ENCODE measurements at regions not wholly inside any gene's neighbourhood (a gene's known extent, or its start where the extent isn't known, plus 50 kb on each side); places are given as distances from the start of the nearest gene placed in this dataset.
A peak's percentile ranks its signal among the peaks of the same experiment; 100 is the strongest.

- ChIA-PET CTCF (no interaction called here), POLR2A (interaction anchor here (1.8 kb wide), 1 partner anchor 13 kb away, joined by 3 read pairs; no protein-coding TSS in a partner anchor)
- no peaks in the 10 kb centered on the region for H3K27me3 Mint-ChIP-seq
- Histone ChIP-seq H3K4me3 (ENCODE audit: low read length) (no peak overlapping the region), H3K4me1 (ENCODE audit: control insufficient read depth in 2 of 2, insufficient read depth in 2 of 2, low read length in 2 of 2) (peaks cover 0 to 41% of the 10 kb centered on the region in 2 donors), H3K36me3 (ENCODE audit: control insufficient read depth in 2 of 3, insufficient read depth in 3 of 3, low read length in 3 of 3) (no peaks in the 10 kb centered on the region), H3K9me3 (ENCODE audit: control insufficient read depth in 2 of 3, low read length in 3 of 3) (no peaks in the 10 kb centered on the region), H3K27ac (ENCODE audit: low read depth, low read length) (no peak overlapping the region), H3K27me3 (ENCODE audit: control insufficient read depth in 2 of 2, insufficient read depth in 2 of 2, low read length in 2 of 2) (no peaks in the 10 kb centered on the region)
- peaks cover 0 to 20% (median 0%) of the 10 kb centered on the region in 5 donors for H3K36me3 Mint-ChIP-seq
- H3K9me3 Mint-ChIP-seq, result peaks cover 0 to 16% (median 5%) of the 10 kb centered on the region in 11 donors
- DNase-seq (no peak), ATAC-seq (no peak)
- no peak overlapping the region for H3K27ac Mint-ChIP-seq
- peaks cover 6 to 30% (median 16%) of the 10 kb centered on the region in 7 donors for H3K4me1 Mint-ChIP-seq
- intact Hi-C loops (cut with micrococcal nuclease), result no loop called here
- H3K4me3 Mint-ChIP-seq, result no peak overlapping the region
These were observed 148.7 kb upstream of the ITGB1 start for GRCh38 chr10:33106767-33107166.

- no peak overlapping the region for H3K4me3 ChIP-seq (ENCODE audit: low read length)
- peaks cover 0 to 31% of the 10 kb centered on the region in 2 donors for H3K4me1 ChIP-seq (ENCODE audit: control insufficient read depth in 2 of 2, insufficient read depth in 2 of 2, low read length in 2 of 2)
- ChIA-PET CTCF (interaction anchor here (0.7 kb wide), 1 partner anchor 16 kb away, joined by 3 read pairs; no protein-coding TSS in a partner anchor), POLR2A (interaction anchor here (1.2 kb wide), 1 partner anchor 9 kb away, joined by 4 read pairs; no protein-coding TSS in a partner anchor)
- H3K36me3 Mint-ChIP-seq, result peaks cover 0 to 23% (median 0%) of the 10 kb centered on the region in 5 donors
- H3K4me1 Mint-ChIP-seq, result peaks cover 8 to 30% (median 14%) of the 10 kb centered on the region in 7 donors
- intact Hi-C loops (cut with micrococcal nuclease), result no loop called here
- no peak overlapping the region for H3K27ac ChIP-seq (ENCODE audit: low read depth, low read length)
- H3K36me3 ChIP-seq (ENCODE audit: control insufficient read depth in 2 of 3, insufficient read depth in 3 of 3, low read length in 3 of 3), result no peaks in the 10 kb centered on the region
- DNase-seq, result no peak
- no peaks in the 10 kb centered on the region for H3K27me3 ChIP-seq (ENCODE audit: control insufficient read depth in 2 of 2, insufficient read depth in 2 of 2, low read length in 2 of 2)
- ATAC-seq, result no peak
- H3K9me3 ChIP-seq (ENCODE audit: control insufficient read depth in 2 of 3, low read length in 3 of 3), result no peaks in the 10 kb centered on the region
- peak overlapping the region in 1 of 9 donors; percentile 13 for H3K27ac Mint-ChIP-seq
- no peaks in the 10 kb centered on the region for H3K27me3 Mint-ChIP-seq
- H3K4me3 Mint-ChIP-seq, result no peak overlapping the region
- peaks cover 0 to 18% (median 5%) of the 10 kb centered on the region in 11 donors for H3K9me3 Mint-ChIP-seq
These were observed 145.9 kb upstream of the ITGB1 start for GRCh38 chr10:33103863-33104379.

DNA sequence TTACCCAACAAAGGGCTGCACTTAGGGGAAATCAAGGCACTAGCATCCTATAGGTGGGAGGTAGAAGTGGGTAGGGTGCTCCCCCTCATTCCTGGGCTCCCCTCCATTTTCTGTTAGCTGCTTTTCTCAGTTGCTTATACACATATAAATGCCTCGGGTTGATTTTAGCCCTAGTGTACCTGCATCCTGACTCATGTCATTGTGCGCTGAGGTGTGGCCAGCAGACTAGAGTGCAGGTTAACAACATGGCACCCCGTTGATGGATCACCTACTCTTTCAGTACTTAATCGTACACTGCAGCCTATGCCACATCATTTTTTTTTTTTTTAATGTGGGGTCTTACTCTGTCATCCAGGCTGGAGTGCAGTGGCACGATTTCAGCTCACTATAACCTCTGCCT lies 144.0 kb upstream of the ITGB1 start:
- Mint-ChIP-seq H3K4me3 (no peak overlapping the region), H3K27ac (peak overlapping the region in 3 of 9 donors; percentile 15 to 82 (median 38)), H3K4me1 (peaks cover 8 to 28% (median 12%) of the 10 kb centered on the region in 7 donors), H3K36me3 (peaks cover 0 to 22% (median 0%) of the 10 kb centered on the region in 5 donors), H3K27me3 (no peaks in the 10 kb centered on the region), H3K9me3 (peaks cover 0 to 18% (median 5%) of the 10 kb centered on the region in 11 donors)
- Histone ChIP-seq H3K4me3 (ENCODE audit: low read length) (no peak overlapping the region), H3K9me3 (ENCODE audit: control insufficient read depth in 2 of 3, low read length in 3 of 3) (no peaks in the 10 kb centered on the region), H3K4me1 (ENCODE audit: control insufficient read depth in 2 of 2, insufficient read depth in 2 of 2, low read length in 2 of 2) (peaks cover 0 to 24% of the 10 kb centered on the region in 2 donors), H3K36me3 (ENCODE audit: control insufficient read depth in 2 of 3, insufficient read depth in 3 of 3, low read length in 3 of 3) (no peaks in the 10 kb centered on the region), H3K27ac (ENCODE audit: low read depth, low read length) (no peak overlapping the region), H3K27me3 (ENCODE audit: control insufficient read depth in 2 of 2, insufficient read depth in 2 of 2, low read length in 2 of 2) (no peaks in the 10 kb centered on the region)
- DNase-seq (no peak), ATAC-seq (no peak)
- CTCF ChIA-PET, result interaction anchor here (0.7 kb wide), 1 partner anchor 16 kb away, joined by 5 read pairs; no protein-coding TSS in a partner anchor
- POLR2A ChIA-PET, result interaction anchor here (1.1 kb wide), 1 partner anchor 53 kb away, joined by 3 read pairs; no protein-coding TSS in a partner anchor
- intact Hi-C loops (cut with micrococcal nuclease), result no loop called here

DNA sequence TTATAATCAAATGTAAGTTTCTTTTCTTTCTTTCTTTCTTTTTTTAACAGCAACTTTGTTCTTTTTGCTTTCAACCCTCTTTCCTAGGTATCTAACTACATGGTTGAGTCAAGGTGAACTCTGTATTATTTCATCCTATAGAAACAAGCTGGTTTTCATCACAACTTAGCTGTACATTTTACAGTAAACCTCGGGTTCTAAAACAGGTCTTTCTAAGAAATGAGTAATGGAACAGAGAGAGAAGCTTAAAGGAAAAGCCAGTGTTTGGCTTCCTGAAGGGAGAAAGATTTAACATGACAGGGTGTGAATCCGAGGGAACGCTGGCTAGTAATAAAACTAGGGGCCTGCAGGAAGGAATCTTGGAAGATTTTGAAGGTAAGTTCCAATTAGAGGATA lies 143.4 kb upstream of the ITGB1 start:
- DNase-seq (no peak), ATAC-seq (no peak)
- no peak overlapping the region for H3K4me3 ChIP-seq (ENCODE audit: low read length)
- peak overlapping the region in 4 of 9 donors; percentile 1 to 82 (median 21) for H3K27ac Mint-ChIP-seq
- H3K4me1 ChIP-seq (ENCODE audit: control insufficient read depth in 2 of 2, insufficient read depth in 2 of 2, low read length in 2 of 2), result peaks cover 0 to 27% of the 10 kb centered on the region in 2 donors
- CTCF ChIA-PET, result interaction anchor here (0.7 to 1.6 kb wide), 2 partner anchors 17 to 34 kb away, joined by 3 to 5 read pairs; no protein-coding TSS in a partner anchor
- H3K4me1 Mint-ChIP-seq, result peaks cover 8 to 28% (median 12%) of the 10 kb centered on the region in 7 donors
- no peaks in the 10 kb centered on the region for H3K27me3 ChIP-seq (ENCODE audit: control insufficient read depth in 2 of 2, insufficient read depth in 2 of 2, low read length in 2 of 2)
- peak overlapping the region in 1 of 10 donors; percentile 44 for H3K4me3 Mint-ChIP-seq
- POLR2A ChIA-PET, result interaction anchor here (0.9 kb wide), 1 partner anchor 9 kb away, joined by 4 read pairs; no protein-coding TSS in a partner anchor
- intact Hi-C loops (cut with micrococcal nuclease), result no loop called here
- H3K9me3 Mint-ChIP-seq, result peaks cover 0 to 18% (median 5%) of the 10 kb centered on the region in 11 donors
- no peaks in the 10 kb centered on the region for H3K27me3 Mint-ChIP-seq
- H3K36me3 ChIP-seq (ENCODE audit: control insufficient read depth in 2 of 3, insufficient read depth in 3 of 3, low read length in 3 of 3), result no peaks in the 10 kb centered on the region
- H3K27ac ChIP-seq (ENCODE audit: low read depth, low read length), result no peak overlapping the region
- peaks cover 0 to 22% (median 0%) of the 10 kb centered on the region in 5 donors for H3K36me3 Mint-ChIP-seq
- no peaks in the 10 kb centered on the region for H3K9me3 ChIP-seq (ENCODE audit: control insufficient read depth in 2 of 3, low read length in 3 of 3)

DNA sequence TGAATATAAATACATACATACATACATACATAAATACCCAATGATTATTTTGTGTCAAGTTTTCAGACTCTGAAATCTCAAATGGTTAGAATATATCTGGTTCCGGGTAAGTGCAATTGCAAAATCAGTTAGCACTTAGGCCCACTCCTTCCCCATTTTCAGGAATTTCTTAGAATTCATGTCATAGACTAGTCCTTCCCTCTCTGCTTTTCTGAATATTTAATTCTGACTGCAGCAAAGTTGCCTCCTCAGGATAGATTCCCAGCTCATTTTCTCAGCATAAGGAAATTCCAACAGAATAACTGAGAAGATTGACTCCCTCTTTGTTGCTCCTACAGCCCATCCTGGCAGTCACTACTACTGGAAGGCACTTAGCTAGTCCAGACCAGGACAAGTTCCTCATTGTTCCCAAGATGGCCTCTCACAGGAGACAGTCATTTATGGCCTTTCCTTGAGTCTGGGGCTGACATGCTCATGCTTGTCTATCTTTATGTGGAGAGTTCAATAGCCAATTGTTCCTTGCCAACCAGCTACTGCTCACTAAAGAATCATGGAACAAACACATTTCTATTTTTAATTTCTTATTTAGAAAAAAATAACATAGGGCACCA lies 142.9 kb upstream of the ITGB1 start:
- Mint-ChIP-seq H3K27ac (peak overlapping the region in 4 of 9 donors; percentile 12 to 76 (median 33)), H3K4me3 (no peak overlapping the region), H3K36me3 (peaks cover 0 to 22% (median 0%) of the 10 kb centered on the region in 5 donors), H3K27me3 (no peaks in the 10 kb centered on the region), H3K9me3 (peaks cover 0 to 18% (median 5%) of the 10 kb centered on the region in 11 donors), H3K4me1 (peaks cover 8 to 28% (median 12%) of the 10 kb centered on the region in 7 donors)
- DNase-seq, result no peak
- intact Hi-C loops (cut with micrococcal nuclease), result no loop called here
- no peaks in the 10 kb centered on the region for H3K27me3 ChIP-seq (ENCODE audit: control insufficient read depth in 2 of 2, insufficient read depth in 2 of 2, low read length in 2 of 2)
- no peak overlapping the region for H3K4me3 ChIP-seq (ENCODE audit: low read length)
- no peaks in the 10 kb centered on the region for H3K36me3 ChIP-seq (ENCODE audit: control insufficient read depth in 2 of 3, insufficient read depth in 3 of 3, low read length in 3 of 3)
- no peak for ATAC-seq
- ChIA-PET POLR2A (interaction anchor here (0.6 to 0.9 kb wide), 2 partner anchors 8 to 47 kb away, joined by 4 read pairs; no protein-coding TSS in a partner anchor), CTCF (interaction anchor here (1.6 kb wide), 1 partner anchor 34 kb away, joined by 3 read pairs; no protein-coding TSS in a partner anchor)
- H3K27ac ChIP-seq (ENCODE audit: low read depth, low read length), result no peak overlapping the region
- H3K9me3 ChIP-seq (ENCODE audit: control insufficient read depth in 2 of 3, low read length in 3 of 3), result no peaks in the 10 kb centered on the region
- peaks cover 0 to 30% of the 10 kb centered on the region in 2 donors for H3K4me1 ChIP-seq (ENCODE audit: control insufficient read depth in 2 of 2, insufficient read depth in 2 of 2, low read length in 2 of 2)

DNA sequence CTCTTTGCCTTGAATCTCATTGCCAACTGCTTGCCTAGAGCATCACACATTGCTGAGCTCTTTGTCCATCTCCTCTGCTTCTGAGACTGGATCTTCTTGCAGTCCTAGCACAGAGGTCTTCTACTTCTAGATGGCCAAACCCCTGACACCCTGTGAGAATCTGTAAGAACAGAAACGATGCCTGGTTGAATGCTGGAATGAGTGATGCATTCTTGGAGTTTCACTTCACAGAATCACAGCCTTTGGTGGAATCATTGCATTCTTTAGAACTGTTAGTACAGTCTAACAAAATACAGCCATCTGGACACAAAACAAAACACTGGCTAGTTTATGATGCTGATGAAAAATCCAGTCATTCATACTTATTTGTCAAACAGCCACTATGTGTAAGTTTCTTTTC lies 141.7 kb upstream of the ITGB1 start:
- Mint-ChIP-seq H3K36me3 (peaks cover 0 to 23% (median 2%) of the 10 kb centered on the region in 5 donors), H3K9me3 (peaks cover under 1 to 18% (median 9%) of the 10 kb centered on the region in 11 donors), H3K27ac (peak overlapping the region in 2 of 9 donors; percentile 48 to 61), H3K4me1 (peaks cover 8 to 28% (median 12%) of the 10 kb centered on the region in 7 donors), H3K27me3 (no peaks in the 10 kb centered on the region), H3K4me3 (peak overlapping the region in 4 of 10 donors; percentile 3 to 63 (median 22))
- CTCF ChIA-PET, result interaction anchor here (0.6 kb wide), 1 partner anchor 1948 kb away, joined by 3 read pairs; no protein-coding TSS in a partner anchor
- H3K9me3 ChIP-seq (ENCODE audit: control insufficient read depth in 2 of 3, low read length in 3 of 3), result no peaks in the 10 kb centered on the region
- H3K27me3 ChIP-seq (ENCODE audit: control insufficient read depth in 2 of 2, insufficient read depth in 2 of 2, low read length in 2 of 2), result no peaks in the 10 kb centered on the region
- ATAC-seq, result no peak
- H3K4me3 ChIP-seq (ENCODE audit: low read length), result no peak overlapping the region
- POLR2A ChIA-PET, result no interaction called here
- intact Hi-C loops (cut with micrococcal nuclease), result no loop called here
- no peak for DNase-seq
- H3K36me3 ChIP-seq (ENCODE audit: control insufficient read depth in 2 of 3, insufficient read depth in 3 of 3, low read length in 3 of 3), result no peaks in the 10 kb centered on the region
- peaks cover 0 to 30% of the 10 kb centered on the region in 2 donors for H3K4me1 ChIP-seq (ENCODE audit: control insufficient read depth in 2 of 2, insufficient read depth in 2 of 2, low read length in 2 of 2)
- no peak overlapping the region for H3K27ac ChIP-seq (ENCODE audit: low read depth, low read length)

Data from naive thymus-derived CD4-positive, alpha-beta T cell (primary cell).